Heart left ventricle (tissue), 13 donors: ENCODE measurements at regions not wholly inside any gene's neighbourhood (a gene's known extent, or its start where the extent isn't known, plus 50 kb on each side); places are given as distances from the start of the nearest gene placed in this dataset.

ENCODE experiments used
- POLR2A ChIP-seq, 2 donors: fragments of 450-650 bp; IDR thresholded peaks; one replicate each; pipeline ENCODE4 v1.6.1; 2017; ENCODE audit warnings: antibody characterized with exemption in 2 of 2, mild to moderate bottlenecking in 2 of 2, moderate library complexity in 2 of 2
- TF ChIP-seq, protein P1 (sequence below), 12 donors: fragments of 200-600 bp; sonication (generic) in 4 of 12; IDR thresholded peaks; one replicate each; pipeline versions ENCODE4 v1.5.0 to v1.8.0; 2018 to 2022; ENCODE audit warnings: antibody characterized with exemption in 12 of 12, mild to moderate bottlenecking in 5 of 12
- donor health status: ischemic (EF 13 %, LVEDD 7.1; RV severe dilation, severe dysfunction).
- donor health status: DM: no; HTN: yes; CAD: no.
- donor health status: DM: no; HTN: no; CAD: no.
- donor health status: ischemic (EF 25% LVEDD 6.9; RV normal size, moderate dysfunction).
- donor health status: ischemic (EF 25% LVEDD 5.7; RV mildly dilated, moderate dysfunction).
- donor health status: ischemic (EF 35%, LVEDD 5.7; RV mildly dilated, moderate dysfunction).
- donor health status: nonischemic (EF 11% LVEDD 7.7; RV severe dilation, severe dysfunction).
- donor health status: DM: yes; HTN: yes; CAD: no.
- donor health status: PGD.
- donor health status: ischemic (EF 29% LVEDD 5.4; RV normal size, mild dysfunction).
- donor health status: nonischemic (EF 23%, LVEDD 6.1; RV moderate dilation, normal function).

DNA sequence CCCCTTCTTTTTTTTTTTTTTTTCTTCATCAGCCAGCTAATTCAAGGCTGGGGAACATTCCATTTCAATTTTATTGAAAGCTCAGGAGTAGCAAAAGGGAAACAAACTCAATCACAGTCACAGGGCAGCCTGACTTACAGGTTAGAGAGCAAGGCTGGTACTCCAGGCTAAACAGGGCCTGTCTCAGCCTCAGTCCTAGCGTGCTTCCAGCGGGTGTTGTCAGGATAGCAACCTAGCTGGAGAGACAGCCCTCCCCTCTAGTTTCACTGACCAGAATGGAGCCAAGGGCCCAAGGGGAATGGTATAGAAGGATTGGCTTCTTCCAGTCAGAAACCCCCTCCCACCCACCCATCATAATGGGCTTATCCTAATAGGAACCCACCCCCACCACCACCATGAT is 132.9 kb downstream of the PXDC1 start:
- TF ChIP-seq, protein P1, sequence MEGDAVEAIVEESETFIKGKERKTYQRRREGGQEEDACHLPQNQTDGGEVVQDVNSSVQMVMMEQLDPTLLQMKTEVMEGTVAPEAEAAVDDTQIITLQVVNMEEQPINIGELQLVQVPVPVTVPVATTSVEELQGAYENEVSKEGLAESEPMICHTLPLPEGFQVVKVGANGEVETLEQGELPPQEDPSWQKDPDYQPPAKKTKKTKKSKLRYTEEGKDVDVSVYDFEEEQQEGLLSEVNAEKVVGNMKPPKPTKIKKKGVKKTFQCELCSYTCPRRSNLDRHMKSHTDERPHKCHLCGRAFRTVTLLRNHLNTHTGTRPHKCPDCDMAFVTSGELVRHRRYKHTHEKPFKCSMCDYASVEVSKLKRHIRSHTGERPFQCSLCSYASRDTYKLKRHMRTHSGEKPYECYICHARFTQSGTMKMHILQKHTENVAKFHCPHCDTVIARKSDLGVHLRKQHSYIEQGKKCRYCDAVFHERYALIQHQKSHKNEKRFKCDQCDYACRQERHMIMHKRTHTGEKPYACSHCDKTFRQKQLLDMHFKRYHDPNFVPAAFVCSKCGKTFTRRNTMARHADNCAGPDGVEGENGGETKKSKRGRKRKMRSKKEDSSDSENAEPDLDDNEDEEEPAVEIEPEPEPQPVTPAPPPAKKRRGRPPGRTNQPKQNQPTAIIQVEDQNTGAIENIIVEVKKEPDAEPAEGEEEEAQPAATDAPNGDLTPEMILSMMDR (IDR thresholded peaks at IDR 0.05), result no peak
- TF ChIP-seq POLR2A (IDR thresholded peaks at IDR 0.05), result no peak
